Mucosa of descending colon (tissue), 3 donors: ENCODE measurements at regions not wholly inside any gene's neighbourhood (a gene's known extent, or its start where the extent isn't known, plus 50 kb on each side); places are given as distances from the start of the nearest gene placed in this dataset.

Source experiments
- ATAC-seq: fragments of 200-7000 bp; cut with Tn5 transposase; one replicate; pipeline ENCODE4 v1.9.1; 2020; ENCODE audit warnings: mild to moderate bottlenecking, moderate library complexity
- DNase-seq, 3 donors: peaks; one replicate each; pipeline ENCODE4 v3.0.0-alpha.2; 2020
- H3K36me3 ChIP-seq: fragments of 200-600 bp; one replicate; pipeline ENCODE4 v1.8.0; 2021; ENCODE audit warnings: low read depth, mild to moderate bottlenecking
- H3K4me1 ChIP-seq: fragments of 200-600 bp; one replicate; pipeline ENCODE4 v1.8.0; 2021; ENCODE audit warnings: low read depth, mild to moderate bottlenecking
- H3K4me3 ChIP-seq: fragments of 200-600 bp; one replicate; pipeline ENCODE4 v1.8.0; 2021; ENCODE audit warnings: mild to moderate bottlenecking
- H3K9me3 ChIP-seq: fragments of 200-600 bp; one replicate; pipeline ENCODE4 v1.8.0; 2021; ENCODE audit warnings: mild to moderate bottlenecking
- intact Hi-C, 2 donors: fragments of 100-400 bp; cut with DNase I in 1 of 2; cut with micrococcal nuclease in 1 of 2; formaldehyde crosslinking; loops; one replicate each; pipeline versions ENCODE4 v1.11.0 to v1.11.1; 2022; cut with DNase I, micrococcal nuclease
- TF ChIP-seq, protein P1 (sequence below): fragments of 200-600 bp; IDR thresholded peaks from one replicate; pipeline ENCODE4 v1.8.0; 2022; ENCODE audit warnings: antibody characterized with exemption, mild to moderate bottlenecking
- donor health status: DM: no; HTN: no; CAD: no; lungs with moderate emphysema.
- donor health status: DM: no; HTN: no; CAD: no.
- donor health status: DM: no; HTN: yes; CAD: no.

DNA sequence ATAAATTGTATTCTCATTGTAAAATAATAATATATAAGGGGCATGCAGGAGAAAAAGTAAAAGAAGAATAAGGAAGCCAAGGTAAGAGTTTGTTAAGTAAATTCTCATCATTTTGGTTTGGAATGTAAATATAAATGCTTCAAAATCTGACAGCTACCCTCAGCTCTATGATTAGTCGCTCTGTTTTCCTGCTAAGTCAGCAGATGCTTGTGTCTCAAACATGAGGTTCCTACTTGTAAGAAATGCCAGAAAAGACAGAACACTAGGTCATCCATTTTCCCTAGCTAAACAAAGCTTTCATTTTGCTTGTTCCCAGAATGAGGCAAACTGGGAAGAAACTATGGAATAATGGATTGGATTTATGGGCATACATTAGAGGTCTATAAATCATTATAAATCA, 293.1 kb downstream of the DMRTA1 start:
- no peaks in the 10 kb centered on the region for H3K36me3 ChIP-seq
- no peaks in the 10 kb centered on the region for H3K4me1 ChIP-seq
- TF ChIP-seq, protein P1, sequence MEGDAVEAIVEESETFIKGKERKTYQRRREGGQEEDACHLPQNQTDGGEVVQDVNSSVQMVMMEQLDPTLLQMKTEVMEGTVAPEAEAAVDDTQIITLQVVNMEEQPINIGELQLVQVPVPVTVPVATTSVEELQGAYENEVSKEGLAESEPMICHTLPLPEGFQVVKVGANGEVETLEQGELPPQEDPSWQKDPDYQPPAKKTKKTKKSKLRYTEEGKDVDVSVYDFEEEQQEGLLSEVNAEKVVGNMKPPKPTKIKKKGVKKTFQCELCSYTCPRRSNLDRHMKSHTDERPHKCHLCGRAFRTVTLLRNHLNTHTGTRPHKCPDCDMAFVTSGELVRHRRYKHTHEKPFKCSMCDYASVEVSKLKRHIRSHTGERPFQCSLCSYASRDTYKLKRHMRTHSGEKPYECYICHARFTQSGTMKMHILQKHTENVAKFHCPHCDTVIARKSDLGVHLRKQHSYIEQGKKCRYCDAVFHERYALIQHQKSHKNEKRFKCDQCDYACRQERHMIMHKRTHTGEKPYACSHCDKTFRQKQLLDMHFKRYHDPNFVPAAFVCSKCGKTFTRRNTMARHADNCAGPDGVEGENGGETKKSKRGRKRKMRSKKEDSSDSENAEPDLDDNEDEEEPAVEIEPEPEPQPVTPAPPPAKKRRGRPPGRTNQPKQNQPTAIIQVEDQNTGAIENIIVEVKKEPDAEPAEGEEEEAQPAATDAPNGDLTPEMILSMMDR = no peak
- H3K4me3 ChIP-seq = no peak overlapping the region
- intact Hi-C loops = no loop called here
- ATAC-seq (no peak), DNase-seq (no peak)
- no peaks in the 10 kb centered on the region for H3K9me3 ChIP-seq

DNA sequence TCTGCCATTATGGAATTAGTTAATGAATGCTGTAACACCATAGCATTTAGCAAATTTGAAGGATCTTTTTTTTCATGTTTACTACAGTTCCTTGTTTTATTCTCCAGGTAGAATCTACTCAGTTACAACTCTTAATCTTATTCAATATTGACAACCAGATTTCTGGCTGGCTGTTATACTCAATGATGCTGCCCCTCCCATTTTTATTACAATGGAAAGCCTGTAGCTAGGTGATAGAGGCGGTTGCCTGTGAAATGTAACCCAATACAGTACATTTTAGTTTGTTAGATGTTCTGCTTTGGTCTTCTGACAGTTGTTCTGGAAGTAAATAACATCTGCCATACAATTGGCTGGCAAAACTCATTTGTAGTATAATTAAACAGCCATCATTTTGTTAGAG, 294.2 kb downstream of the DMRTA1 start:
- intact Hi-C loops = no loop called here
- H3K9me3 ChIP-seq = no peaks in the 10 kb centered on the region
- H3K36me3 ChIP-seq = no peaks in the 10 kb centered on the region
- TF ChIP-seq, protein P1 = no peak
- ATAC-seq (peak; percentile 53), DNase-seq (peak in 1 of 3 donors; percentile 2)
- H3K4me1 ChIP-seq = no peaks in the 10 kb centered on the region
- H3K4me3 ChIP-seq = no peak overlapping the region

DNA sequence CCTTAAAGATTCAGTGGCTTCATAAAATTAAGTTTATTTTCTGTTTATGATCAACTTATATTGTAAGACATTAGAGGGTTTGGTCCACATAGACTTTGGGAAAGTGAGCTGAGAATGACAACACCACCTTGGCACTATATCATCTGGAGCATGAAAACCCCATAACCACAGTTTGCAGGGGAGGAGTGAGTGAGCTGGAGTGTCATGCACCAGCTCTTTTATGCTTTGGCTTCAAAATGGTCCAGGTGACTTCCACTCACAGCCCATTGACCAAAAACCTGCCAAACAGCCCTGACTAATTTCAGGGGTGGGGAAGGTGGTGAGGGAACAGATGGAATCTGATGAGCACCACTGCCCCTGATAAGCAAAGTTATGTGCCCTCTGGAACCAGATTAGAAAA, 295.8 kb downstream of the DMRTA1 start:
- Histone ChIP-seq H3K36me3 (no peaks in the 10 kb centered on the region), H3K4me3 (no peak overlapping the region), H3K9me3 (no peaks in the 10 kb centered on the region), H3K4me1 (no peaks in the 10 kb centered on the region)
- intact Hi-C loops = no loop called here
- ATAC-seq = no peak
- DNase-seq = no peak
- TF ChIP-seq, protein P1 = no peak

DNA sequence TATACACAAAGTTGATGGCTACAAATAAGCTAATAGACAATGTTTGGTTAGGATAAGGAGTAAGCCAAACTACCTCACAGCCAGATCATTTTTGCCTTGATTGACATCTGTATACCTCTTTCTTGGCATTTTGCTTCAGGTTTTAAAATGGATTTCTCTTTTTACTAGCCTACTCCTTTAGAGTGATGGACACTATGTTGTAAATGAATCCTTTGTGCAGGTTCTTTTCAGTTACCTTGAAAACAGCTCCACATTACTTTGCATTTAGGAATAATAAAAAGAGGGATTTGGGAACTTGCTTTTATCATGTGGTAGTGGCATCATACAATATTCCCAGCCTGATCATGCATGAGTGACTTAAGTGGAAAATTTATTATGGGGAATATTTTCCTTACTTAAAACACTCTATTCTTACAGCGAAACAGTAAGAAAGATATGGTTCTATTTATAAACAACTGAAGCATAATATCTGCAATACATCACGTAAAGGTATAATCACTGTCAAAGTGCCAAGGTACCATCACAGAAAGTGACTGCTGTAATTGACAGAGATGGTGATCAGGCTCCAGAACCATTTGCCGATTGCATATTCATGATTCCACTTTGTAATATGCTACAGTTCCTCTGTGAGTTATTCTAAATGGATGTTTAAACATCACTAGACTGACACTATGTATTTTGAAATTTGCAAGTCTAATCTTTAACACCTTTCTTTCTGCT, 327.0 kb downstream of the DMRTA1 start:
- Histone ChIP-seq H3K4me3 (no peak overlapping the region), H3K9me3 (no peaks in the 10 kb centered on the region), H3K4me1 (no peaks in the 10 kb centered on the region), H3K36me3 (no peaks in the 10 kb centered on the region)
- ATAC-seq = no peak
- no peak for DNase-seq
- intact Hi-C loops = no loop called here
- TF ChIP-seq, protein P1 = no peak

DNA sequence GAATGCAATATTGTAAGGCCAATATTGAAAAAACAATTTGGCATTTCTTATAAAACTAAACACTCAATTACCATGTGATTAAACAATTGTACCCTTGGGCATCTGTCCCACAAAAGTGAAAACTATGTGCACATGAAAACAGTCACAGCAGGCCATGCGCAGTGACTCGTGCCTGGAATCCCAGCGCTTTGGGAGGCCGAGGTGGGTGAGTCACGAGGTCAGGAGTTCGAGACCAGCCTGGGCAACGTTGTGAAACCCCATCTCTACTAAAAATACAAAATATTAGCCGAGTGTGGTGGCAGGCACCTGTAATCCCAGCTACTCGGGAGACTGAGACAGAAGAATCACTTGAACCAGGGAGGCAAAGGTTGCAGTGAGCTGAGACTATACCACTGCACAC, 343.7 kb downstream of the DMRTA1 start:
- peak in 1 of 3 donors; percentile 23 for DNase-seq
- intact Hi-C loops = no loop called here
- H3K36me3 ChIP-seq = no peaks in the 10 kb centered on the region
- no peaks in the 10 kb centered on the region for H3K4me1 ChIP-seq
- TF ChIP-seq, protein P1 = no peak
- no peak overlapping the region for H3K4me3 ChIP-seq
- ATAC-seq = no peak
- H3K9me3 ChIP-seq = no peaks in the 10 kb centered on the region

DNA sequence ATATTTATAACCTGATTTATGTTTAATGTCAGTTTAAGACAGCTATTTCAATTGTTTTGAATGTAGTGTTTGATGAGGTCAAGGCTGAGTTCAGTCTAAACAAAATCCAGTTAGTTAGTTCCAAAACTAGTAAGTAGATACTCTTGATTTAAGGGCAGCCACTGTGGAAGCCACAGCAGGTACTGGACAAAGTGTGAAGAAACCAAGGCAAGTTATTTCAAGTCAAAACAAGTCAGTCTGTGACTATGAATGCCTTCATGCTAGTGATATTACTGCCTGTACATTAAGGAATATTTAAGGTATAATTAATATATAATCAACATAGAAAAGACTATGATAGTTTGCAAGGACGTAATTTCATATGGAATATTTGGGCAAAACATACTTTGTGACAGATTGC, 362.3 kb downstream of the DMRTA1 start:
- Histone ChIP-seq H3K4me3 (no peak overlapping the region), H3K36me3 (no peaks in the 10 kb centered on the region), H3K9me3 (no peaks in the 10 kb centered on the region), H3K4me1 (no peaks in the 10 kb centered on the region)
- no peak for ATAC-seq
- intact Hi-C loops = no loop called here
- DNase-seq = no peak
- TF ChIP-seq, protein P1 = no peak
